H9 (cell line): ENCODE measurements at regions not wholly inside any gene's neighbourhood (a gene's known extent, or its start where the extent isn't known, plus 50 kb on each side); places are given as distances from the start of the nearest gene placed in this dataset.

ENCODE experiments used
- DNase-seq: peaks from one replicate; pipeline ENCODE4 v3.0.0-alpha.2; 2017
- H2AFZ ChIP-seq: one replicate; pipeline ENCODE4 v1.6.1; 2013; ENCODE audit warnings: mild to moderate bottlenecking, low read length, control low read depth, moderate library complexity
- H2AK5ac ChIP-seq: 2 replicates; pipeline ENCODE4 v1.6.1; 2013; ENCODE audit warnings: low read length, control low read depth, mixed read lengths; ENCODE audit not compliant: insufficient read length
- H2BK120ac ChIP-seq: one replicate; pipeline ENCODE4 v1.6.1; 2013; ENCODE audit warnings: low read depth, mild to moderate bottlenecking, low read length, control low read depth, inconsistent platforms; ENCODE audit not compliant: poor library complexity, severe bottlenecking
- H2BK12ac ChIP-seq: 2 replicates; pipeline ENCODE4 v1.6.1; 2013; ENCODE audit warnings: low read length, control low read depth, mixed read lengths, low read depth; ENCODE audit not compliant: insufficient read length
- H2BK15ac ChIP-seq: 2 replicates; pipeline ENCODE4 v1.6.1; 2013; ENCODE audit warnings: low read depth, low read length, control low read depth
- H2BK20ac ChIP-seq: one replicate; pipeline ENCODE4 v1.6.1; 2013; ENCODE audit warnings: low read depth, mild to moderate bottlenecking, low read length, control low read depth, inconsistent platforms; ENCODE audit not compliant: poor library complexity, severe bottlenecking
- H2BK5ac ChIP-seq: 2 replicates; pipeline ENCODE4 v1.6.1; 2013; ENCODE audit warnings: low read length, control low read depth, mixed read lengths; ENCODE audit not compliant: insufficient read length
- H3K14ac ChIP-seq: 2 replicates; pipeline ENCODE4 v1.6.1; 2013; ENCODE audit warnings: low read length, control low read depth; ENCODE audit not compliant: insufficient read depth
- H3K18ac ChIP-seq: 2 replicates; pipeline ENCODE4 v1.6.1; 2013; ENCODE audit warnings: low read depth, mild to moderate bottlenecking, mixed read lengths, low read length, control low read depth; ENCODE audit not compliant: insufficient read length
- H3K23ac ChIP-seq: 2 replicates; pipeline ENCODE4 v1.6.1; 2013; ENCODE audit warnings: low read length, control low read depth, mixed read lengths, low read depth; ENCODE audit not compliant: insufficient read length
- H3K23me2 ChIP-seq: 2 replicates; pipeline ENCODE4 v1.6.1; 2013; ENCODE audit warnings: low read depth, mild to moderate bottlenecking, mixed read lengths, low read length, control low read depth; ENCODE audit not compliant: insufficient read length, poor library complexity, severe bottlenecking
- H3K27ac ChIP-seq: 2 replicates; pipeline ENCODE4 v1.5.1; 2013; ENCODE audit warnings: low read length, control low read depth, mixed read lengths, low read depth; ENCODE audit not compliant: insufficient read length
- H3K27me3 ChIP-seq: 2 replicates; pipeline ENCODE4 v1.6.1; 2013; ENCODE audit warnings: low read length, control low read depth, inconsistent platforms; ENCODE audit not compliant: insufficient read depth
- H3K4ac ChIP-seq: 2 replicates; pipeline ENCODE4 v1.6.1; 2013; ENCODE audit warnings: low read depth, mild to moderate bottlenecking, control low read depth, inconsistent platforms, low read length, moderate library complexity
- H3K4me1 ChIP-seq: 2 replicates; pipeline ENCODE4 v1.6.1; 2013; ENCODE audit warnings: low read length, control low read depth, inconsistent platforms; ENCODE audit not compliant: insufficient read depth
- H3K4me2 ChIP-seq: 2 replicates; pipeline ENCODE4 v1.6.1; 2013; ENCODE audit warnings: low read length, control low read depth, mixed read lengths; ENCODE audit not compliant: insufficient read length, insufficient read depth
- H3K56ac ChIP-seq: 2 replicates; pipeline ENCODE4 v1.6.1; 2013; ENCODE audit warnings: low read depth, mild to moderate bottlenecking, mixed read lengths, low read length, control low read depth; ENCODE audit not compliant: insufficient read length
- H3K79me1 ChIP-seq: 2 replicates; pipeline ENCODE4 v1.6.1; 2013; ENCODE audit warnings: low read depth, mild to moderate bottlenecking, moderate library complexity, low read length, control low read depth, inconsistent platforms; ENCODE audit not compliant: insufficient read depth, poor library complexity, severe bottlenecking
- H3K79me2 ChIP-seq: 2 replicates; pipeline ENCODE4 v1.6.1; 2013; ENCODE audit warnings: low read length, control low read depth, inconsistent platforms; ENCODE audit not compliant: insufficient read depth
- H3K9ac ChIP-seq: 2 replicates; pipeline ENCODE4 v1.6.1; 2013; ENCODE audit warnings: low read length, control low read depth, mixed read lengths; ENCODE audit not compliant: insufficient read length; ENCODE audit errors: extremely low read depth
- H3K9me3 ChIP-seq: one replicate; pipeline ENCODE4 v1.6.1; 2013; ENCODE audit warnings: low read depth, low read length, inconsistent platforms; ENCODE audit not compliant: control insufficient read depth
- H3T11ph ChIP-seq: one replicate; pipeline ENCODE4 v1.6.1; 2013; ENCODE audit warnings: mild to moderate bottlenecking, low read length, control low read depth, inconsistent platforms
- H4K20me1 ChIP-seq: one replicate; pipeline ENCODE4 v1.6.1; 2013; ENCODE audit not compliant: control insufficient read depth, insufficient read length, insufficient read depth
- H4K5ac ChIP-seq: 2 replicates; pipeline ENCODE4 v1.6.1; 2013; ENCODE audit warnings: low read depth, mild to moderate bottlenecking, mixed read lengths, low read length, control low read depth; ENCODE audit not compliant: insufficient read length
- H4K8ac ChIP-seq: replicated peaks from 2 replicates; pipeline ENCODE4 v1.6.1; 2013; ENCODE audit warnings: low read length, control low read depth, mixed read lengths, low read depth; ENCODE audit not compliant: insufficient read length
- H4K91ac ChIP-seq: 2 replicates; pipeline ENCODE4 v1.6.1; 2013; ENCODE audit warnings: low read depth, mild to moderate bottlenecking, moderate library complexity, mixed read lengths, low read length, control low read depth; ENCODE audit not compliant: insufficient read length
- H3K27ac Mint-ChIP-seq, 3 experiments: 2 replicates in 2 of 3; 3 replicates in 1 of 3; pipeline ENCODE4 v1.8.0; 2020 to 2021; ENCODE audit warnings: mixed read lengths in 3 of 3, mild to moderate bottlenecking in 1 of 3, moderate library complexity in 1 of 3
- H3K27me3 Mint-ChIP-seq: 2 replicates; pipeline ENCODE4 v1.8.0; 2021; ENCODE audit warnings: low read depth, mild to moderate bottlenecking, moderate library complexity, mixed read lengths
- H3K36me3 Mint-ChIP-seq, 3 experiments: 2 replicates in 2 of 3; 3 replicates in 1 of 3; pipeline ENCODE4 v1.8.0; 2020 to 2021; ENCODE audit warnings: low read depth in 3 of 3, mixed read lengths in 3 of 3; ENCODE audit not compliant: insufficient read depth in 1 of 3
- H3K4me1 Mint-ChIP-seq, 2 experiments: 2 replicates each; pipeline ENCODE4 v1.8.0; 2020; ENCODE audit warnings: mixed read lengths in 2 of 2
- H3K4me3 Mint-ChIP-seq, 2 experiments: 2 replicates in 1 of 2; 3 replicates in 1 of 2; pipeline ENCODE4 v1.8.0; 2020 to 2021; ENCODE audit warnings: mild to moderate bottlenecking in 2 of 2, mixed read lengths in 2 of 2, moderate library complexity in 1 of 2
- H3K9me3 Mint-ChIP-seq, 2 experiments: 2 replicates in 1 of 2; 3 replicates in 1 of 2; pipeline ENCODE4 v1.8.0; 2020; ENCODE audit warnings: mild to moderate bottlenecking in 2 of 2, mixed read lengths in 2 of 2, moderate library complexity in 1 of 2
- WGBS: extraction: QIAGEN DNeasy Blood & Tissue Kit; methylation state at CpG from one replicate; pipeline ENCODE4 v1.1.7; 2013; ENCODE audit warnings: missing lambda C conversion rate, low lambda C conversion rate, mixed read lengths; ENCODE audit not compliant: insufficient read length; ENCODE audit errors: extremely low coverage; 5-methylcytosine and 5-hydroxymethylcytosine counted together
- TF ChIP-seq, protein P1 (sequence below): fragments of 200-600 bp; sonication (generic); conservative IDR thresholded peaks from 3 replicates; pipeline ENCODE4 v1.8.0; 2021; ENCODE audit warnings: antibody characterized with exemption, mild to moderate bottlenecking

DNA sequence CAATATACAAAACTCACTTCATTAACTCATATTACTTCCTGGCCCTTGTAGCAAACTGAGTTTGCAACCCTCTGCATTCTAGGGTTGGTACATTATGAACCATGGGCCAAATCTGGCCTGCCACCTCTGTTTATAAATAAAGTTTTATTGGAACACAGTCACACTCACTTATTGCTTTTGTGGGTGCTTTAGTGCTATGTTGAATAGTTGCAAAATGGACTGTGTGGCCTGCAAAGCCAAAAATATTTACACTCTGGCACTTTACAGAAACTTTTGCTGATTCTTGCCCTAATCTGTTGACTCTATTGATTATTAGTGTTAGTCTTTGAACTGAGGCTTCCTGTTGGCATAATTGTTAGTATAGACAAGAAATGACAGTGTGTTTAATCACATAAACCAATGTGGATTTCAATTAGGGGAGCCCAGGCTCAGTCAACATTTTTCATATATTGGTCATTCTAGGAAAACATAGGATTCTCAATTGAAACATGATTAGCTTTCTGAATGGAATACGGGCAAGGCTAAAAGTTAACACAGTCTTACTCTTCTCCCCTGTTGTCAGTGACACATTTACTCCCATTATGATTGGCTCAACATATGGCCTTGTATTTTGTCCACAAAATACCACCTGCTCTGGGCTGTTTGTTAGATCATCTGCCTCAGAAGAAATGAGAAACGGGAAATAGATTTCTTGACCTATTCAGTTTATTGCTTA lies 241.9 kb upstream of the ZFP64 start:
- H3K4me3 Mint-ChIP-seq: no peak overlapping the region
- H2AK5ac ChIP-seq: no peak overlapping the region
- H3K79me1 ChIP-seq: no peaks in the 10 kb centered on the region
- no peak overlapping the region for H3K18ac ChIP-seq
- no peak overlapping the region for H3K4ac ChIP-seq
- H3K4me2 ChIP-seq: no peak overlapping the region
- H3K14ac ChIP-seq: no peak overlapping the region
- no peak overlapping the region for H2BK120ac ChIP-seq
- DNase-seq: no peak
- H3K23ac ChIP-seq: no peak overlapping the region
- H2AFZ ChIP-seq: no peak overlapping the region
- H3K27me3 Mint-ChIP-seq: no peaks in the 10 kb centered on the region
- no peaks in the 10 kb centered on the region for H3K4me1 ChIP-seq
- H2BK15ac ChIP-seq: no peak overlapping the region
- no peaks in the 10 kb centered on the region for H3K27me3 ChIP-seq
- H3K4me1 Mint-ChIP-seq: peaks cover 4 to 10% of the 10 kb centered on the region in 2 experiments
- H4K5ac ChIP-seq: no peak overlapping the region
- H3K9ac ChIP-seq: no peak overlapping the region
- H3K27ac ChIP-seq: no peak overlapping the region
- H3T11ph ChIP-seq: no peak overlapping the region
- H3K23me2 ChIP-seq: no peaks in the 10 kb centered on the region
- no peaks in the 10 kb centered on the region for H3K79me2 ChIP-seq
- no peaks in the 10 kb centered on the region for H3K9me3 ChIP-seq
- H2BK5ac ChIP-seq: no peak overlapping the region
- H3K56ac ChIP-seq: no peak overlapping the region
- peaks cover 0 to 8% (median 0%) of the 10 kb centered on the region in 3 experiments; a peak in 1 of 7 replicates for H3K36me3 Mint-ChIP-seq
- no CpG with 5 or more reads among the region's 2 CpGs for WGBS
- no peak overlapping the region for H3K27ac Mint-ChIP-seq
- H4K20me1 ChIP-seq: no peaks in the 10 kb centered on the region
- no peak overlapping the region for H2BK20ac ChIP-seq
- no peak overlapping the region for H2BK12ac ChIP-seq
- no peak overlapping the region for H4K8ac ChIP-seq
- peaks cover 5 to 7% of the 10 kb centered on the region in 2 experiments; a peak in 4 of 5 replicates for H3K9me3 Mint-ChIP-seq
- TF ChIP-seq, protein P1, sequence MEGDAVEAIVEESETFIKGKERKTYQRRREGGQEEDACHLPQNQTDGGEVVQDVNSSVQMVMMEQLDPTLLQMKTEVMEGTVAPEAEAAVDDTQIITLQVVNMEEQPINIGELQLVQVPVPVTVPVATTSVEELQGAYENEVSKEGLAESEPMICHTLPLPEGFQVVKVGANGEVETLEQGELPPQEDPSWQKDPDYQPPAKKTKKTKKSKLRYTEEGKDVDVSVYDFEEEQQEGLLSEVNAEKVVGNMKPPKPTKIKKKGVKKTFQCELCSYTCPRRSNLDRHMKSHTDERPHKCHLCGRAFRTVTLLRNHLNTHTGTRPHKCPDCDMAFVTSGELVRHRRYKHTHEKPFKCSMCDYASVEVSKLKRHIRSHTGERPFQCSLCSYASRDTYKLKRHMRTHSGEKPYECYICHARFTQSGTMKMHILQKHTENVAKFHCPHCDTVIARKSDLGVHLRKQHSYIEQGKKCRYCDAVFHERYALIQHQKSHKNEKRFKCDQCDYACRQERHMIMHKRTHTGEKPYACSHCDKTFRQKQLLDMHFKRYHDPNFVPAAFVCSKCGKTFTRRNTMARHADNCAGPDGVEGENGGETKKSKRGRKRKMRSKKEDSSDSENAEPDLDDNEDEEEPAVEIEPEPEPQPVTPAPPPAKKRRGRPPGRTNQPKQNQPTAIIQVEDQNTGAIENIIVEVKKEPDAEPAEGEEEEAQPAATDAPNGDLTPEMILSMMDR: no peak
- no peak overlapping the region for H4K91ac ChIP-seq
